H9 (cell line): ENCODE measurements at regions not wholly inside any gene's neighbourhood (a gene's known extent, or its start where the extent isn't known, plus 50 kb on each side); places are given as distances from the start of the nearest gene placed in this dataset.

Experiments
- DNase-seq: peaks from one replicate; pipeline ENCODE4 v3.0.0-alpha.2; 2017
- H2AFZ ChIP-seq: one replicate; pipeline ENCODE4 v1.6.1; 2013; ENCODE audit warnings: mild to moderate bottlenecking, low read length, control low read depth, moderate library complexity
- H2AK5ac ChIP-seq: 2 replicates; pipeline ENCODE4 v1.6.1; 2013; ENCODE audit warnings: low read length, control low read depth, mixed read lengths; ENCODE audit not compliant: insufficient read length
- H2BK120ac ChIP-seq: one replicate; pipeline ENCODE4 v1.6.1; 2013; ENCODE audit warnings: low read depth, mild to moderate bottlenecking, low read length, control low read depth, inconsistent platforms; ENCODE audit not compliant: poor library complexity, severe bottlenecking
- H2BK12ac ChIP-seq: 2 replicates; pipeline ENCODE4 v1.6.1; 2013; ENCODE audit warnings: low read length, control low read depth, mixed read lengths, low read depth; ENCODE audit not compliant: insufficient read length
- H2BK15ac ChIP-seq: 2 replicates; pipeline ENCODE4 v1.6.1; 2013; ENCODE audit warnings: low read depth, low read length, control low read depth
- H2BK20ac ChIP-seq: one replicate; pipeline ENCODE4 v1.6.1; 2013; ENCODE audit warnings: low read depth, mild to moderate bottlenecking, low read length, control low read depth, inconsistent platforms; ENCODE audit not compliant: poor library complexity, severe bottlenecking
- H2BK5ac ChIP-seq: 2 replicates; pipeline ENCODE4 v1.6.1; 2013; ENCODE audit warnings: low read length, control low read depth, mixed read lengths; ENCODE audit not compliant: insufficient read length
- H3K14ac ChIP-seq: 2 replicates; pipeline ENCODE4 v1.6.1; 2013; ENCODE audit warnings: low read length, control low read depth; ENCODE audit not compliant: insufficient read depth
- H3K18ac ChIP-seq: 2 replicates; pipeline ENCODE4 v1.6.1; 2013; ENCODE audit warnings: low read depth, mild to moderate bottlenecking, mixed read lengths, low read length, control low read depth; ENCODE audit not compliant: insufficient read length
- H3K23ac ChIP-seq: 2 replicates; pipeline ENCODE4 v1.6.1; 2013; ENCODE audit warnings: low read length, control low read depth, mixed read lengths, low read depth; ENCODE audit not compliant: insufficient read length
- H3K23me2 ChIP-seq: 2 replicates; pipeline ENCODE4 v1.6.1; 2013; ENCODE audit warnings: low read depth, mild to moderate bottlenecking, mixed read lengths, low read length, control low read depth; ENCODE audit not compliant: insufficient read length, poor library complexity, severe bottlenecking
- H3K27ac ChIP-seq: 2 replicates; pipeline ENCODE4 v1.5.1; 2013; ENCODE audit warnings: low read length, control low read depth, mixed read lengths, low read depth; ENCODE audit not compliant: insufficient read length
- H3K27me3 ChIP-seq: 2 replicates; pipeline ENCODE4 v1.6.1; 2013; ENCODE audit warnings: low read length, control low read depth, inconsistent platforms; ENCODE audit not compliant: insufficient read depth
- H3K4ac ChIP-seq: 2 replicates; pipeline ENCODE4 v1.6.1; 2013; ENCODE audit warnings: low read depth, mild to moderate bottlenecking, control low read depth, inconsistent platforms, low read length, moderate library complexity
- H3K4me1 ChIP-seq: 2 replicates; pipeline ENCODE4 v1.6.1; 2013; ENCODE audit warnings: low read length, control low read depth, inconsistent platforms; ENCODE audit not compliant: insufficient read depth
- H3K4me2 ChIP-seq: 2 replicates; pipeline ENCODE4 v1.6.1; 2013; ENCODE audit warnings: low read length, control low read depth, mixed read lengths; ENCODE audit not compliant: insufficient read length, insufficient read depth
- H3K56ac ChIP-seq: 2 replicates; pipeline ENCODE4 v1.6.1; 2013; ENCODE audit warnings: low read depth, mild to moderate bottlenecking, mixed read lengths, low read length, control low read depth; ENCODE audit not compliant: insufficient read length
- H3K79me1 ChIP-seq: 2 replicates; pipeline ENCODE4 v1.6.1; 2013; ENCODE audit warnings: low read depth, mild to moderate bottlenecking, moderate library complexity, low read length, control low read depth, inconsistent platforms; ENCODE audit not compliant: insufficient read depth, poor library complexity, severe bottlenecking
- H3K79me2 ChIP-seq: 2 replicates; pipeline ENCODE4 v1.6.1; 2013; ENCODE audit warnings: low read length, control low read depth, inconsistent platforms; ENCODE audit not compliant: insufficient read depth
- H3K9ac ChIP-seq: 2 replicates; pipeline ENCODE4 v1.6.1; 2013; ENCODE audit warnings: low read length, control low read depth, mixed read lengths; ENCODE audit not compliant: insufficient read length; ENCODE audit errors: extremely low read depth
- H3K9me3 ChIP-seq: one replicate; pipeline ENCODE4 v1.6.1; 2013; ENCODE audit warnings: low read depth, low read length, inconsistent platforms; ENCODE audit not compliant: control insufficient read depth
- H3T11ph ChIP-seq: one replicate; pipeline ENCODE4 v1.6.1; 2013; ENCODE audit warnings: mild to moderate bottlenecking, low read length, control low read depth, inconsistent platforms
- H4K20me1 ChIP-seq: one replicate; pipeline ENCODE4 v1.6.1; 2013; ENCODE audit not compliant: control insufficient read depth, insufficient read length, insufficient read depth
- H4K5ac ChIP-seq: 2 replicates; pipeline ENCODE4 v1.6.1; 2013; ENCODE audit warnings: low read depth, mild to moderate bottlenecking, mixed read lengths, low read length, control low read depth; ENCODE audit not compliant: insufficient read length
- H4K8ac ChIP-seq: replicated peaks from 2 replicates; pipeline ENCODE4 v1.6.1; 2013; ENCODE audit warnings: low read length, control low read depth, mixed read lengths, low read depth; ENCODE audit not compliant: insufficient read length
- H4K91ac ChIP-seq: 2 replicates; pipeline ENCODE4 v1.6.1; 2013; ENCODE audit warnings: low read depth, mild to moderate bottlenecking, moderate library complexity, mixed read lengths, low read length, control low read depth; ENCODE audit not compliant: insufficient read length
- H3K27ac Mint-ChIP-seq, 3 experiments: 2 replicates in 2 of 3; 3 replicates in 1 of 3; pipeline ENCODE4 v1.8.0; 2020 to 2021; ENCODE audit warnings: mixed read lengths in 3 of 3, mild to moderate bottlenecking in 1 of 3, moderate library complexity in 1 of 3
- H3K27me3 Mint-ChIP-seq: 2 replicates; pipeline ENCODE4 v1.8.0; 2021; ENCODE audit warnings: low read depth, mild to moderate bottlenecking, moderate library complexity, mixed read lengths
- H3K36me3 Mint-ChIP-seq, 3 experiments: 2 replicates in 2 of 3; 3 replicates in 1 of 3; pipeline ENCODE4 v1.8.0; 2020 to 2021; ENCODE audit warnings: low read depth in 3 of 3, mixed read lengths in 3 of 3; ENCODE audit not compliant: insufficient read depth in 1 of 3
- H3K4me1 Mint-ChIP-seq, 2 experiments: 2 replicates each; pipeline ENCODE4 v1.8.0; 2020; ENCODE audit warnings: mixed read lengths in 2 of 2
- H3K4me3 Mint-ChIP-seq, 2 experiments: 2 replicates in 1 of 2; 3 replicates in 1 of 2; pipeline ENCODE4 v1.8.0; 2020 to 2021; ENCODE audit warnings: mild to moderate bottlenecking in 2 of 2, mixed read lengths in 2 of 2, moderate library complexity in 1 of 2
- H3K9me3 Mint-ChIP-seq, 2 experiments: 2 replicates in 1 of 2; 3 replicates in 1 of 2; pipeline ENCODE4 v1.8.0; 2020; ENCODE audit warnings: mild to moderate bottlenecking in 2 of 2, mixed read lengths in 2 of 2, moderate library complexity in 1 of 2
- WGBS: extraction: QIAGEN DNeasy Blood & Tissue Kit; methylation state at CpG from one replicate; pipeline ENCODE4 v1.1.7; 2013; ENCODE audit warnings: missing lambda C conversion rate, low lambda C conversion rate, mixed read lengths; ENCODE audit not compliant: insufficient read length; ENCODE audit errors: extremely low coverage; 5-methylcytosine and 5-hydroxymethylcytosine counted together
- TF ChIP-seq, protein P1 (sequence below): fragments of 200-600 bp; sonication (generic); conservative IDR thresholded peaks from 3 replicates; pipeline ENCODE4 v1.8.0; 2021; ENCODE audit warnings: antibody characterized with exemption, mild to moderate bottlenecking

DNA sequence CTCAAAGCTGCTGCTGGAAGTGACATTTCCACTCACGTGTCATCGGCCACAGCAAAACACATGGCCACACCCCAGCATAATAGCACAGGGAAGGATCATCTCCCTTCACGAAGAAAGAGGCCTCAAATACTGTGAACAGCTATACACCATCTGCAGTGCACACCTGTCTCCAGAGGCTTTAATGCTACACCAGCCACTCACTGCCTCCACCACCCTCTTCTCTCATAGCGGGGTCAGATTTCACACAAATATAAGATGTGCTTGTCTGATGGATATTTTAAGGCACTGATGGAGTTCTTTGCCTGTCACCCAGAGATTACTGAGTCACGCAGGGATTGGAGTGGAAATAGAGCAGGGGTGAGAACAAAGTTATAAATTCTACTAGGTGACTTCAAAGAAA lies 374.0 kb downstream of the ZNF516 start:
- Histone ChIP-seq H3K56ac (no peak overlapping the region), H3K14ac (no peak overlapping the region), H4K5ac (no peak overlapping the region), H4K20me1 (no peaks in the 10 kb centered on the region), H2BK120ac (no peak overlapping the region), H2BK20ac (no peak overlapping the region), H4K91ac (no peak overlapping the region), H3K9ac (no peak overlapping the region), H3K23ac (no peak overlapping the region), H2BK5ac (no peak overlapping the region), H3K79me1 (no peaks in the 10 kb centered on the region), H3K4ac (no peak overlapping the region), H3K79me2 (no peaks in the 10 kb centered on the region), H3K27me3 (no peaks in the 10 kb centered on the region), H2BK15ac (no peak overlapping the region), H3K4me1 (no peaks in the 10 kb centered on the region), H4K8ac (no peak overlapping the region), H3T11ph (no peak overlapping the region), H3K27ac (no peak overlapping the region), H3K4me2 (no peak overlapping the region), H3K23me2 (no peaks in the 10 kb centered on the region), H2BK12ac (no peak overlapping the region), H3K9me3 (no peaks in the 10 kb centered on the region), H2AK5ac (no peak overlapping the region), H3K18ac (no peak overlapping the region), H2AFZ (no peak overlapping the region)
- whole genome bisulfite sequencing, result no CpG with 5 or more reads among the region's 5 CpGs
- H3K27ac Mint-ChIP-seq, result no peak overlapping the region; a peak in 1 of 7 replicates
- no peaks in the 10 kb centered on the region for H3K4me1 Mint-ChIP-seq
- peaks cover 1% of the 10 kb centered on the region for H3K27me3 Mint-ChIP-seq
- TF ChIP-seq, protein P1, sequence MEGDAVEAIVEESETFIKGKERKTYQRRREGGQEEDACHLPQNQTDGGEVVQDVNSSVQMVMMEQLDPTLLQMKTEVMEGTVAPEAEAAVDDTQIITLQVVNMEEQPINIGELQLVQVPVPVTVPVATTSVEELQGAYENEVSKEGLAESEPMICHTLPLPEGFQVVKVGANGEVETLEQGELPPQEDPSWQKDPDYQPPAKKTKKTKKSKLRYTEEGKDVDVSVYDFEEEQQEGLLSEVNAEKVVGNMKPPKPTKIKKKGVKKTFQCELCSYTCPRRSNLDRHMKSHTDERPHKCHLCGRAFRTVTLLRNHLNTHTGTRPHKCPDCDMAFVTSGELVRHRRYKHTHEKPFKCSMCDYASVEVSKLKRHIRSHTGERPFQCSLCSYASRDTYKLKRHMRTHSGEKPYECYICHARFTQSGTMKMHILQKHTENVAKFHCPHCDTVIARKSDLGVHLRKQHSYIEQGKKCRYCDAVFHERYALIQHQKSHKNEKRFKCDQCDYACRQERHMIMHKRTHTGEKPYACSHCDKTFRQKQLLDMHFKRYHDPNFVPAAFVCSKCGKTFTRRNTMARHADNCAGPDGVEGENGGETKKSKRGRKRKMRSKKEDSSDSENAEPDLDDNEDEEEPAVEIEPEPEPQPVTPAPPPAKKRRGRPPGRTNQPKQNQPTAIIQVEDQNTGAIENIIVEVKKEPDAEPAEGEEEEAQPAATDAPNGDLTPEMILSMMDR, result no peak
- no peaks in the 10 kb centered on the region; a peak in 1 of 5 replicates for H3K9me3 Mint-ChIP-seq
- H3K36me3 Mint-ChIP-seq, result no peaks in the 10 kb centered on the region
- H3K4me3 Mint-ChIP-seq, result no peak overlapping the region
- no peak for DNase-seq
